ENCODE measurements at regions not wholly inside any gene's neighbourhood (a gene's known extent, or its start where the extent isn't known, plus 50 kb on each side); places are given as distances from the start of the nearest gene placed in this dataset.

DNA sequence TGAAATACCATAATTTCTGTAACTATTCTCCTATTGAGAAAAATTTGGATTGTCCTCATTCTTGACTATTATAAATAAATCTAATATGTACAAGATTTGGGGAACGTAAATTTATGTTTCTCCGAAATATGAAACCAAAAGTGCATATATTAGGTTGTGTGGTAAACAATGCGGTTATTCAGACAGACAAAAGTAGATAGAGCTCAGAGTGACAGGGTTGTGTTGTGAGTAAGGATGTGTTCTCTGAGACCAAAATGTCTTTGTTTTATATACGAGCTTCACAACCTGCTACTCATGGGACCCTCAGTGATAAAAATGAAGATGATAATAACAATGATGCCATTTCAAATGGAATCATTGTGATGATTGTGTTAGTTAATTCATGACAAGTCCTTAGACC is 796.3 kb upstream of the SLC10A2 start:
- no peaks in the 10 kb centered on the region for H3K4me1 ChIP-seq (ENCODE audit: insufficient read depth, low read length, poor library complexity, severe bottlenecking)
- no peaks in the 10 kb centered on the region for H3K9me2 ChIP-seq (ENCODE audit: insufficient read depth, low read length)
- H3K4me2 ChIP-seq (ENCODE audit: low read length) = no peak overlapping the region
- H3K9me3 ChIP-seq (ENCODE audit: low read length) = no peaks in the 10 kb centered on the region
- ChIA-PET CTCF (ENCODE audit: unreplicated experiment) (no interaction called here), POLR2A (no interaction called here)
- no peaks in the 10 kb centered on the region for H3K36me3 ChIP-seq (ENCODE audit: insufficient read depth, low read length)
- no peaks in the 10 kb centered on the region for H3K79me2 ChIP-seq (ENCODE audit: insufficient read depth, low read depth, low read length)
- intact Hi-C loops (cut with micrococcal nuclease; ENCODE audit: unreplicated experiment) = no loop called here
- no TSS peak for BruUV-seq (replicated peaks)
- H2AFZ ChIP-seq (ENCODE audit: low read length) = no peak overlapping the region
- no peaks in the 10 kb centered on the region for H4K20me1 ChIP-seq (ENCODE audit: insufficient read depth, low read length)
- no peak for DNase-seq (ENCODE audit: low spot score)
- H3K4me3 ChIP-seq (ENCODE audit: low read depth, low read length, poor library complexity, severe bottlenecking) = no peak overlapping the region
- TF ChIP-seq EZH2phosphoT487 (IDR thresholded peaks at IDR 0.05; ENCODE audit: borderline replicate concordance, low read depth, low read length) (no peak), CTCF (conservative IDR thresholded peaks at IDR 0.05; ENCODE audit: low read length) (no peak)
- H3K27ac ChIP-seq (ENCODE audit: low read depth, low read length, poor library complexity, severe bottlenecking) = no peak overlapping the region

DNA sequence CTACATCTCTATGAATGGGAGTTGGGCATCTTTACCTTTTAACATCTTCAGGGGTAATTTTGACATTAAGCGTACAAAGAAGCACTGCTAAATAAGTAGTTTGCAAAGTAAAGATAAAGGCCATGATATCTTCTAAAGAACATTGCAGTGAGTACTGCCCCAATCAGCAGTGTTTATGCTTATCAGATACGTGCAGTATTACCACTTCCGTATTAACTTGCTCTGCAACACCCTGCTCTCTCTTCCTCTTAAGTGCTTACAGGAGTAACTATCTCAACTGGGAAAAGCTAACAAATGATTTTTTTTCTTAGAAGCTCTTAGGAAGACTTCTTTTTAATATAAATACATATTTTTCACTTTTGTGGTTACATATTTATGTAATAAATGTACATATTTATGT is 793.7 kb upstream of the SLC10A2 start:
- intact Hi-C loops (cut with micrococcal nuclease; ENCODE audit: unreplicated experiment) = no loop called here
- Histone ChIP-seq H3K9me2 (ENCODE audit: insufficient read depth, low read length) (no peaks in the 10 kb centered on the region), H3K27ac (ENCODE audit: low read depth, low read length, poor library complexity, severe bottlenecking) (no peak overlapping the region), H4K20me1 (ENCODE audit: insufficient read depth, low read length) (no peaks in the 10 kb centered on the region), H3K9me3 (ENCODE audit: low read length) (no peaks in the 10 kb centered on the region), H3K4me2 (ENCODE audit: low read length) (no peak overlapping the region), H3K79me2 (ENCODE audit: insufficient read depth, low read depth, low read length) (no peaks in the 10 kb centered on the region), H3K36me3 (ENCODE audit: insufficient read depth, low read length) (no peaks in the 10 kb centered on the region), H2AFZ (ENCODE audit: low read length) (no peak overlapping the region), H3K4me3 (ENCODE audit: low read depth, low read length, poor library complexity, severe bottlenecking) (no peak overlapping the region), H3K4me1 (ENCODE audit: insufficient read depth, low read length, poor library complexity, severe bottlenecking) (no peaks in the 10 kb centered on the region)
- ChIA-PET POLR2A (no interaction called here), CTCF (ENCODE audit: unreplicated experiment) (no interaction called here)
- TF ChIP-seq CTCF (conservative IDR thresholded peaks at IDR 0.05; ENCODE audit: low read length) (no peak), EZH2phosphoT487 (IDR thresholded peaks at IDR 0.05; ENCODE audit: borderline replicate concordance, low read depth, low read length) (no peak)
- no peak for DNase-seq (ENCODE audit: low spot score)
- BruUV-seq (replicated peaks) = no TSS peak

- intact Hi-C loops (cut with micrococcal nuclease; ENCODE audit: unreplicated experiment) = no loop called here
Measured at GRCh38 chr13:103852036-103852435, 785.8 kb upstream of the SLC10A2 start.

More at GRCh38 chr13:103852036-103852435, 785.8 kb upstream of the SLC10A2 start:
- Histone ChIP-seq H4K20me1 (ENCODE audit: insufficient read depth, low read length) (no peaks in the 10 kb centered on the region), H2AFZ (ENCODE audit: low read length) (no peak overlapping the region), H3K9me3 (ENCODE audit: low read length) (no peaks in the 10 kb centered on the region), H3K36me3 (ENCODE audit: insufficient read depth, low read length) (no peaks in the 10 kb centered on the region), H3K4me3 (ENCODE audit: low read depth, low read length, poor library complexity, severe bottlenecking) (no peak overlapping the region), H3K27ac (ENCODE audit: low read depth, low read length, poor library complexity, severe bottlenecking) (no peak overlapping the region), H3K79me2 (ENCODE audit: insufficient read depth, low read depth, low read length) (no peaks in the 10 kb centered on the region), H3K4me1 (ENCODE audit: insufficient read depth, low read length, poor library complexity, severe bottlenecking) (no peaks in the 10 kb centered on the region), H3K9me2 (ENCODE audit: insufficient read depth, low read length) (no peaks in the 10 kb centered on the region), H3K4me2 (ENCODE audit: low read length) (no peak overlapping the region)
- POLR2A ChIA-PET = no interaction called here
- TF ChIP-seq CTCF (conservative IDR thresholded peaks at IDR 0.05; ENCODE audit: low read length) = no peak
- TF ChIP-seq EZH2phosphoT487 (IDR thresholded peaks at IDR 0.05; ENCODE audit: borderline replicate concordance, low read depth, low read length) = no peak
- DNase-seq (ENCODE audit: low spot score) = no peak
- CTCF ChIA-PET (ENCODE audit: unreplicated experiment) = no interaction called here
- BruUV-seq (replicated peaks) = no TSS peak

Measured in OCI-LY7 (cell line).